HG03095 (cell line): ENCODE measurements at regions not wholly inside any gene's neighbourhood (a gene's known extent, or its start where the extent isn't known, plus 50 kb on each side); places are given as distances from the start of the nearest gene placed in this dataset.

Experiments used
- ATAC-seq: cut with Tn5 transposase; IDR thresholded peaks from one replicate; pipeline ENCODE4 v1.9.1; 2021; ENCODE audit warnings: moderate library complexity; ENCODE audit not compliant: unreplicated experiment

- no peak for ATAC-seq
These were observed 344.1 kb upstream of the RPS23 start for GRCh38 chr5:82622205-82622604.

- no peak for ATAC-seq
These were observed 342.9 kb upstream of the RPS23 start for GRCh38 chr5:82620957-82621600.

DNA sequence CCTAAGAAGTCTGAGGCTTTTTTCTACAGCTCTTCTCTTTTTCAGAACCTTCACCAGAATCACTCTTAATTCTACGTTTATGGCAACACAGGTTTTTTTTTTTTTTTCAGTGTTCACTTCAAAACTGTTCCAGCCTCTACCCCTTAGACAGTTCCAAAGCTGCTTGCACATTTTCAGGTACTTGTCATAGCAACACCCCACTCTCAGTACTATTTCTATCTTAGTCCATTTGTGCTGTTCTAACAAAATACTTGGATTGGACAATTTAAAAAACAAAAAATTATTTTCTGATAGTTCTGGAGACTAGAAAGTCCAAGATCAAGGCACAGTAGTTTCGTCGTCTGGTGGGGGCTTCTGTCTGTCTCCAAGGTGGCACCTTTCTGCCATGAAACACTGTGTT, 340.9 kb upstream of the RPS23 start:
- no peak for ATAC-seq

- ATAC-seq = no peak
These were observed 336.6 kb upstream of the RPS23 start for GRCh38 chr5:82614706-82615105.

- no peak for ATAC-seq
These were observed 335.7 kb upstream of the RPS23 start for GRCh38 chr5:82613891-82614290.

GRCh38 chr5:82610686-82611085, 332.5 kb upstream of the RPS23 start:
- no peak for ATAC-seq

- no peak for ATAC-seq
These were observed 327.4 kb upstream of the RPS23 start for GRCh38 chr5:82605441-82605973.

GRCh38 chr5:82603033-82603987, 325.2 kb upstream of the RPS23 start:
- ATAC-seq = no peak

GRCh38 chr5:82601861-82602260, 323.7 kb upstream of the RPS23 start:
- no peak for ATAC-seq

GRCh38 chr5:82601077-82601476, 322.9 kb upstream of the RPS23 start:
- no peak for ATAC-seq

GRCh38 chr5:82599692-82600091, 321.5 kb upstream of the RPS23 start:
- ATAC-seq = no peak

DNA sequence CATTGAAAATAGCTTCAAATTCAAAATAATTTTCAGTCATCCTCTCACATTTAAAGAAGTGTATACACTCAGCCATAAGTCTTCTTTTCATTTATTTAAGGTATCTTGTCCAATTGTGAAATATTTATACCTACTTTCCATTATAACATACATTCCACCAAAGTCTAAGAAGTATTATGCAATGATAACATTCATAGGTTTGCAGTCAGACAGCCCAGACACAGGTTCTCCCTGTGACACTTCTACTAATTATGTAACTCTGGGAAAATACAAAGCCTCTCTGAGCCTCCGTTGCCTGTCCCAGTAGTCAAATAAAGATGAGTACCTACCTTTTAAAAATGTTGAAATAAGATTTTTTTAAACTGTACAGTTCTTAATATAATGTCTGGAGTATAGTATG, 320.9 kb upstream of the RPS23 start:
- ATAC-seq = no peak

DNA sequence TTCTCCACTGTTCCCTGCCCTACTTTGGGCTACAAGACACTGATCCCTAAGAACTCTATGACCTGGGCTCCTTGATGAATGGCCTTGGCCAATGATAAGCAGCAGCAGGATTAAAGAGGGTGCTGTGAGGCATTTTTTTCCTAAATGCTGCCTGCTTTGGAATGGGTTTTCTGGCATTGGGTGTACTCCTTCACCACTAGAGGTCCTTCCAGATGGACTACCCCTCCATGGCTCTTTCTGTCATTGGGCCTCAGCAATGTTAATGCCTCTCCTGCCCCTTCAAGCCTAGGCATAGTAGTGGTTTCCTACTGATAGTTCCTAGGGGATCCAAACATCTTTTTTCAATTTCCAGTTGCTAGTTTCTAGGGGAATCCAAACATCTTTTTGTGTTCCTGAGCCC, 319.3 kb upstream of the RPS23 start:
- ATAC-seq = no peak

DNA sequence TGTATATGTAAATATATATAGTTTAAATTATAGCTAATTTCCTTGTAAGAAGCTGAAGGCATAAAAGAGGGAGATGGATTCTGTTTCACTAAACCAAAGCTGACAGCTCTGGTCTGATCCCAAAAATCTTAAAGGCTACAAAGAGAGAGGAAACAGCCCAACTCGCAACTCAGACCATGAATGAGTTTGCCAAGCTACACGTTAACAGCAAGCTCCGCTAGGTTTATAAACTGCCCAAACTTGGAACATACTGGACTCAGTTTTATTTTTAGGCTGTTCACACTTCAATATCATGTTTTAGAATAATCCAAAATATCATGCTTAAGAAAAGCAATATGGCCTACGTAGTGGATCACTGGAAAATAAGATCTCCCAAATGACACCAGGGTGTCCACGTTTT, 318.3 kb upstream of the RPS23 start:
- ATAC-seq = no peak

DNA sequence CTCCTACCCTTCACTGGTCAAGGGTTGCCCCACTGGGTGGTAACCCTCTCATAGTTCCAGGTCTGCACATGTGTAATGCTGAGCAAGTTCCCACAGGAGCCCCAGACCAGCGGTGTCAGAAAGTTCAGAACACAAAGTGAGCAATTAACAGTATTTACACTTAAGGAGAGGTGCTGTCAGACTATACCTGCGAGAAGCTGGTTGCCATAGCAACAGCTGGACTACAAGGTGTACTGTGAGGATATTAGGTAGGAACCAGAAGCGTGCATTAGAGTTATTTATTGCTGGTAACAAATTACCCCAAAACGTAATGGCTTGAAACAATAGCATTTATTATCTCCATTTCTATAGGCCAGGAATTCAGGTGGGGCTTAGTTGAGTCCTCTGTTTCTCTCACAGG, 317.0 kb upstream of the RPS23 start:
- ATAC-seq = no peak

- no peak for ATAC-seq
These were observed 315.9 kb upstream of the RPS23 start for GRCh38 chr5:82594097-82594496.

DNA sequence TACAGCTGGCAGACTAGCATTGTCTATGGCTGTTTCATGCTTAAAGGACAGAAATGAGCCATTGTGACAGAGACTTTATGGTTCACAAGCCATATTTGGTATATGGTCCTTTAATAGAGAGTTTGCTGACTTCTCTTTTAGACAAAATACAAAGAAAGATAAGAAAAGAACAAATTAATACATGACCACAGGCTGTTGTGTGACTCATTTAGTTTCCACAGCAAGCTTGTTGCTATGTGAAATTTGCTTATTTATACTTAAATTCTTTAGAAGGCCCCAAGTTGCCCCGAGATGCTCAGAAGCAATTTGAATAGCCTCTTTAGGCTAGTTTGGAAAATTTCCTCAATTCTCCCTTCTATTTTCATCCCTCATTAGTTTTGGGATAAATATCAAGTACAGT, 315.3 kb upstream of the RPS23 start:
- no peak for ATAC-seq

GRCh38 chr5:82591021-82591515, 312.9 kb upstream of the RPS23 start:
- ATAC-seq = no peak

GRCh38 chr5:82590112-82590511, 312.0 kb upstream of the RPS23 start:
- no peak for ATAC-seq

GRCh38 chr5:82586661-82587310, 308.6 kb upstream of the RPS23 start:
- ATAC-seq = no peak

DNA sequence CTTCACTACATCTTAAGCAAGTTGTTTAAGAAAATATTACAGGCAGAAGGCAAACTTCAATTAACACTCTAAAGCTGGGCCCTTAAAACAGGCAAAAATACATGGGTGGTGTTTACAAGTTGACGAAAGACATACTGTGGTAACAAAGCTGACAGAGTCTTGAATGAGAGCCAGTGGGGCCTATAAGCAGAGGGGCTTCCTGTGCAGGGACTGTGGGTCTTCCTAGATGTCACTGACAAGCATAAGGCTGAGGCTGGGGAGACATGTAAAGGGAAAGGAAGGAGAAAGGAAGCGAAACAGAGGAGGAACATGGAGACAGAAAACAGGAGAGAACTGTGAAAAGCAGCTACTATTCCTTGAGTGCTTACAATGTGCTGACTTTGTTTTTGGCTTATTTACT, 308.0 kb upstream of the RPS23 start:
- no peak for ATAC-seq
